ENCODE measurements at regions not wholly inside any gene's neighbourhood (a gene's known extent, or its start where the extent isn't known, plus 50 kb on each side); places are given as distances from the start of the nearest gene placed in this dataset.

- Histone ChIP-seq H3K9me3 (ENCODE audit: control insufficient read depth, low read length) (no peaks in the 10 kb centered on the region), H3K4me3 (ENCODE audit: low read length) (no peak overlapping the region), H3K27ac (ENCODE audit: low read depth, low read length) (no peak overlapping the region), H3K4me1 (ENCODE audit: control insufficient read depth, insufficient read depth, low read length) (no peaks in the 10 kb centered on the region), H3K27me3 (ENCODE audit: control insufficient read depth, insufficient read depth, low read length, poor library complexity, severe bottlenecking) (no peaks in the 10 kb centered on the region), H3K36me3 (ENCODE audit: control insufficient read depth, insufficient read depth, low read length) (no peaks in the 10 kb centered on the region), H3K9ac (ENCODE audit: extremely low read depth, low read length, poor library complexity, severe bottlenecking) (no peak overlapping the region)
- Mint-ChIP-seq H3K9me3 (no peaks in the 10 kb centered on the region), H3K27me3 (ENCODE audit: insufficient read depth) (no peaks in the 10 kb centered on the region), H3K4me3 (no peak overlapping the region), H3K4me1 (peaks cover 6% of the 10 kb centered on the region), H3K36me3 (ENCODE audit: low read depth) (no peaks in the 10 kb centered on the region), H3K27ac (no peak overlapping the region)
- no peak for DNase-seq
- TF ChIP-seq CTCF (conservative IDR thresholded peaks at IDR 0.05) = no peak
- WGBS, 2 experiments (ENCODE audit: insufficient coverage in 1 of 2, insufficient read length in 1 of 2) = 95 to 98% methylated on average over 3 of the region's 3 CpGs
These were observed 392.9 kb downstream of the RASEF start for GRCh38 chr9:82670000-82670399.

DNA sequence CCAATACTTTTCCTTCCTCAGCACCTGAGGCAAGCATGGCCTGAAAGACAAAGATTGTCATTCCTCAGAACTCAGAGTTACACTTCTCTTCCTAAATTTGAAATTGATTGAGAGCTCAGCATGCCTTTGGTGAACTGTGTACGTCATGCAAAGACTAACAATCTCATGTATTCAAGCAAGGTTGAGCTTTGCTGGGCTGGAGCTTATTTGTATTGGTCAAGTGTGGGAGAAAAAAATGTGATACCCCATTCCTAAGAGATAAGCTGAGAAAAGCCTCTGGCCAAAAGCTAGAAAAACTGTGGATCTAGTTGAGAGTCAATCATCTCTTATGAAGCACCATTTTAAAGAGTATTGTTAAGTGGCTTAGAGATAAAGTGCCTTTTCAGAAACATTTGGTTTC lies 392.2 kb downstream of the RASEF start:
- Histone ChIP-seq H3K27me3 (ENCODE audit: control insufficient read depth, insufficient read depth, low read length, poor library complexity, severe bottlenecking) (no peaks in the 10 kb centered on the region), H3K27ac (ENCODE audit: low read depth, low read length) (no peak overlapping the region), H3K9ac (ENCODE audit: extremely low read depth, low read length, poor library complexity, severe bottlenecking) (no peak overlapping the region), H3K36me3 (ENCODE audit: control insufficient read depth, insufficient read depth, low read length) (no peaks in the 10 kb centered on the region), H3K9me3 (ENCODE audit: control insufficient read depth, low read length) (no peaks in the 10 kb centered on the region), H3K4me1 (ENCODE audit: control insufficient read depth, insufficient read depth, low read length) (no peaks in the 10 kb centered on the region), H3K4me3 (ENCODE audit: low read length) (no peak overlapping the region)
- Mint-ChIP-seq H3K36me3 (ENCODE audit: low read depth) (no peaks in the 10 kb centered on the region), H3K27ac (no peak overlapping the region), H3K4me3 (no peak overlapping the region), H3K27me3 (ENCODE audit: insufficient read depth) (no peaks in the 10 kb centered on the region), H3K4me1 (peaks cover 6% of the 10 kb centered on the region), H3K9me3 (no peaks in the 10 kb centered on the region)
- TF ChIP-seq CTCF (conservative IDR thresholded peaks at IDR 0.05) = no peak
- WGBS, 2 experiments (ENCODE audit: insufficient coverage in 1 of 2, insufficient read length in 1 of 2) = 76 to 83% methylated on average over 1 of the region's 1 CpG
- DNase-seq = no peak

GRCh38 chr9:82673201-82673600 lies 389.7 kb downstream of the RASEF start:
- Histone ChIP-seq H3K4me3 (ENCODE audit: low read length) (no peak overlapping the region), H3K9me3 (ENCODE audit: control insufficient read depth, low read length) (no peaks in the 10 kb centered on the region), H3K27ac (ENCODE audit: low read depth, low read length) (no peak overlapping the region), H3K4me1 (ENCODE audit: control insufficient read depth, insufficient read depth, low read length) (no peaks in the 10 kb centered on the region), H3K36me3 (ENCODE audit: control insufficient read depth, insufficient read depth, low read length) (no peaks in the 10 kb centered on the region), H3K9ac (ENCODE audit: extremely low read depth, low read length, poor library complexity, severe bottlenecking) (no peak overlapping the region), H3K27me3 (ENCODE audit: control insufficient read depth, insufficient read depth, low read length, poor library complexity, severe bottlenecking) (no peaks in the 10 kb centered on the region)
- DNase-seq = no peak
- Mint-ChIP-seq H3K9me3 (no peaks in the 10 kb centered on the region), H3K27me3 (ENCODE audit: insufficient read depth) (peaks cover 7% of the 10 kb centered on the region), H3K4me1 (peaks cover 6% of the 10 kb centered on the region), H3K27ac (no peak overlapping the region), H3K36me3 (ENCODE audit: low read depth) (no peaks in the 10 kb centered on the region), H3K4me3 (no peak overlapping the region)
- WGBS, 2 experiments (ENCODE audit: insufficient coverage in 1 of 2, insufficient read length in 1 of 2) = 91% methylated on average over 1 of the region's 1 CpG; no CpG with 5 or more reads in 1 of the 2 experiments
- no peak for TF ChIP-seq CTCF (conservative IDR thresholded peaks at IDR 0.05)
